Stimulated activated CD8-positive, alpha-beta memory T cell treated with anti-CD3 and anti-CD28 coated beads, Interleukin-4, amount 100 ng/mL, for 1 hour (primary cell): ENCODE measurements at regions not wholly inside any gene's neighbourhood (a gene's known extent, or its start where the extent isn't known, plus 50 kb on each side); places are given as distances from the start of the nearest gene placed in this dataset.

ENCODE experiments used
- DNase-seq, 2 donors: peaks; one replicate each; pipeline ENCODE4 v3.0.0-alpha.2; 2020; ENCODE audit warnings: low read depth in 2 of 2, low spot score in 1 of 2

GRCh38 chr22:27397954-27398342 lies 403.6 kb downstream of the MN1 start:
- DNase-seq = no peak

DNA sequence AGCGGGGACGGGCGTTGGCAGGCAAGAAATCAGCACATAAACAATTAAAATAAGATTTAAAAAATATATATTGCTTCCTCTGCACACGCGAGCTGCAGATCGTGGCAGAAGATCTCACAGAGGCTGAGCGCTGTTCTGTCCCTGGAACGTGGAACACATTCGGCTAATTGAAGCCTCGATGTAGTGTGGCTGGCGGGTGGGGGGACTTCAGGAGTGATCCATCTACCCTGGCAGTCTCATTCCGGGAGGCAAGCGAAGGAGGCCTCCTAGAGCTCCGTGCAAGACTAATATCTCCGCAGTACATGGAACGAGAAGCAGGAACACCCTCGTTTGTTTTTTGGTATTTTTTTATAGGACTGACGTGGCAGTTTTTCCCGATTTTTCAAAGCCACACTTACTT lies 402.4 kb downstream of the MN1 start:
- DNase-seq = no peak

GRCh38 chr22:27400811-27401210 lies 400.7 kb downstream of the MN1 start:
- DNase-seq = no peak

GRCh38 chr22:27401321-27401720 lies 400.2 kb downstream of the MN1 start:
- DNase-seq = no peak

DNA sequence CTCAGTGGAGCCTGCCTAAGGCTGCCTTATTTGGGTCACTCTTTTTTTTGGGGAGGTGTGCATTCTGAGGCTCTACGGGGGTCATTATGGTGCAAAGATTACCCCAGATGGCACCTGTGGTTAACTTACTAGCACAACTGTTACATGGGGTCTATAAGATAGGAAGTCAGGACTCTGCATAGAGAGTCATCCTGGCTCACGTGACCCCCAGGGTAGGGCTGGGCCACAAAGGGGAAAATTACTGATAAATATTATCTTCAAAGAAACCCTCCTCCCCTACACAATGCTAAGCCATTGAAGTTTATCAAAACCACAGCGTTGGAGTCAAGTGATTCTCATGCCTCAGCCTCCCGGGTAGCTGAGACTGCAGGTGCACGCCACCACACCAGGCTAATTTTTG lies 397.1 kb downstream of the MN1 start:
- DNase-seq = no peak

DNA sequence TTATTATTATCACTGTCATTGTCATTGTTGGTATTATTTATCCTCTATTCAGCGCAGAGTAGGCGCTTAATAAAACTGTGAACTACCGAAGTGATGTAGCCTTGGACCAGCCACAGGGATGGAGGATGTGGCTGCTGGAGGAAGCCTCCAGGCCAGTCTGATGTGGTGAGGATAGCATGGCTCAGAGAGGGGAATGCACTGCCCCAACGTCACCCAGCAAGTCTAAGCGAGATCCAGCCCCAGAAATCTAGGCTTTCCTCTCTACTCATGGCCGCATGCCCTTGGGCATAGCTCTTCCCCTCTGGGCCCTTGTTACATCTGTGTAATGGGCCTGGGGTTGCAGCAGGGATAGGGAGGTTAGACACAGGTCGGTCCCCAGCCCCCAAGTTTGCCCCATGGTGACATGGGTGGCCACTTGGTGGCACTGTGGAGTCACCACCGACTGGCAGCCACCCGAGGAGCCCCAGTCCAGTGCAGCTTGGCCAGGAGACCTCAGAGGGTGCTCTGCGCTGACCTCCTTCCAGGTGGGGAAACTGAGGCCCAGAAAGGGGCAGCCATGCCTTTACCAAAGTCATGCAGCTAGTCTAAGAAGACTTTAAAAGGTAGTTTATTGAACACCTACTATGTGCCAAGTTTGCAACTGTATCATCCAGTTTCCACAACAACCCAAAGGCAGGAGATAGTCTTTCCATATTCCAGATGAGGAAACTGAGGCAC lies 395.7 kb downstream of the MN1 start:
- DNase-seq = no peak

DNA sequence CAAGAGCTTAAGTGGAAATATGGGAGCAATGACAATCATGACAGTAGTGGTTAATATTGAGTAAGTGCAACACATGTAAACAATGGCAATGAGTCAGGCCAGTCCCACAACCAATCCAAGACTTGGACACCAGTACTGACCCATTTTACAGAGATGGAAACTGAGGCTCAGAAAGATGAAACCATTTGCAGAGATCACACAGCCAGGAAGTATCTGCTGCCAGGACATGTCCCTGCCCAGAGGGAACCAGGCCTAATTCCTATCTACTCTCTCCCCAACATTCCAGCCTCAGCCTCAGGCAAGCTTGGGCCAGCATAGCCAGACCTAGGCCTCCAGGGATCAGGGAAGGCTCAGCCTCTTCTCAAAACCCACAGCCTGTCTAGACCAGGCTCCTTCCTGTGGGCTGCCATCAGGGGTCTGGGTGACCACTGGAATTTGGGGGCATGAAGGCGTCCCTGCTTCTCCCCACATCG lies 395.1 kb downstream of the MN1 start:
- DNase-seq = no peak

- DNase-seq = no peak
Measured at GRCh38 chr22:27407369-27407985, 394.1 kb downstream of the MN1 start.

DNA sequence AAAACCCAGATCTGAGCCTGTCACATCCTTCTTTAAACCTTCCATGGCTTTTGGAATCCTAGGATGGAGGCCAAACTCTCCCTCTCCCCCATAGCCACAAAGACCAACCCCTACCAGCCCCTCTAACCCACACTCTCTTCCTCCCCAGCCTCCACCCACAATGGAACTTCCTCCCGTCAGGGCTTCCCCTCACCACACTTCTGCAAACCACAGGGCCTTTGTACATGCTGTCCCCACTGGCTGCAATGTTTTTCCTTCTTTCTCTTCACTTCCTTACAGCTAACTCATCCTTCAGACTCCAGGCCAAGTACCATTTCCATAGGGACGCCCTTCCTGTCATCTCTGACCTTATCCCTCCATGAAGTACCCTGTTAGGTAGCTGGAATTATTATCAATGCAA lies 393.5 kb downstream of the MN1 start:
- DNase-seq = no peak

- no peak for DNase-seq
Measured at GRCh38 chr22:27409299-27409698, 392.3 kb downstream of the MN1 start.

- no peak for DNase-seq
Measured at GRCh38 chr22:27412866-27413445, 388.6 kb downstream of the MN1 start.

- DNase-seq = no peak
Measured at GRCh38 chr22:27413702-27414101, 387.9 kb downstream of the MN1 start.

DNA sequence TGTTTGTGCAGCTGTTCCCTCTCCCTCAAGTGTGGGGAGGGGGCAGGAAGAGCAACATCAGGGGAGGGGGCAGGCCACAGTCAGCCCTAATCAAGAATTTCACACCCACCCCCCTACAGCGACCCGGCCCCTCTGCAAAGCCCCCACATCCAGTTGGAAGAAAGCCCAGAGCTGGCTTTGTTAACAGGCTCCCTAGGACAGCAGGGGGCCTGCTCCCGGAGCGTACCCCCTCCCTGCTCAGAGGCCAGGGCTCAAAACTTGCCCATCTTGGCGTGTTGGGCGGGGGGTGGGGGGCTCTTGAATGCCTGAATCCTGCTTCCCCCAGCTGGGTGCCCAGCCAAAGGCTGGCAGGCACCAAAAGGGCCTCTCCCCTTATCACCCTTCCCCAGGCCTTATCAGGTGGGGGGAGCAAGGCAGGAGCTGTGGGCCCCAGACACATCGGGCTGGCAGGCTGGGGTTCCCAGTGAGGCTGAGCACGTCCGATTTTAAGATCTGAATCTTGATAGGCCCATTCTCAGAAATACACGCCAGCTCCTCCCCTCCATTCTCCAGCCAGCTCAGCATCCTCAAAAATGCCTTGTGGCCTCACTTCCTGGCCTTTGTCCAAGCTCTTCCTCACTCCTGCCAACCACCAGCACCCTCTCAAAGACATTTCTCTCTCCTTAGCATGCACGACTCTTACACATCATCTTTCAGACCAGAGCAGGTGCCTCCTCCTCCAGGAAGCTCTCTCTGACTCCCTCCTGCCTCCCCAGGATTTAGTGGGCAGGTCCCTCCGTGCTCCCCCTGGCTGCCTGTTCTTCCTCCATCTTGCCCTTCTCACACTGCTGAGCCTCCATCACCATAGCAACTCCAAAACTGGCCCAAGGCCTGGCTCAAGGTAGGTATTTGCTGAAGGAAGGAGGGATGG lies 384.8 kb downstream of the MN1 start:
- DNase-seq = no peak

DNA sequence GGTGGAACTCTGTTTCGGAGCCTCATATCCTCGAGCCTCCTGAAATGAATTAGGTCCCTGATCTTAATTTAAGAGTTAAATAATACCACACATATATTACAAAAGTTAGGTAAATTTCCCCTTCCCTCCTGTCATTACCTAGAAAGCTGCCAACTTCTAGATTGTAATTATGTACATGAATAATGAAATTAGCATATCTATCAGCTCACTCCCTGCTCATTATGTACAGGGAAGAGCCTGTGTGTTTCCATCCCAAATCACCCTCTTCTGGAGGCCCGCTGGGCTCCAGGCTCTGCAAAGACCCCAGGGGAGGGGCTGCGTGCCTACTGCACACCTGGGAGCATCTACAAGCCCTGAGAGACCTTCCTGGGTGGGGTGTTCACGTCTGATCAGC lies 384.1 kb downstream of the MN1 start:
- DNase-seq = no peak

- DNase-seq = no peak
Measured at GRCh38 chr22:27418261-27418660, 383.3 kb downstream of the MN1 start.

DNA sequence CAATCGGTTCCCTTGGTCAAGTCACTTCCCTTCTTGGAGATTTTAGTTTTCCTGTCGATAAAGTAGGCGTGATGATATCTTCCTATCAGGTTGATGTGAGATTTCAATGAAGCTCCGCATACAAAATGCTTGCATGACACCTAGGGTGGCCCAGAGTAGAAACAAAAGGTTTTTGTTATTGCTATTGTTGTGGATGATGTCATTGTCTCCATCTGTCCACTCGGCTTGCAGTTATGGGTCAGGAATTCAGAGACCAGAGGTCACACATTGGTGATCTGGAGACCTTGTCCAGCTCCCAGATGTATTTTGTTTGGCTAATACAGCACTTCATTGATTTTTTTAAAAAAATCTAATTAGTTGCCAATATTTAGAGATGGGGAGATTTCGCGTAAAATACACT lies 382.1 kb downstream of the MN1 start:
- DNase-seq = no peak

- DNase-seq = no peak
Measured at GRCh38 chr22:27420195-27420816, 381.2 kb downstream of the MN1 start.

- DNase-seq = no peak
Measured at GRCh38 chr22:27420817-27421361, 380.7 kb downstream of the MN1 start.

- no peak for DNase-seq
Measured at GRCh38 chr22:27422442-27422841, 379.1 kb downstream of the MN1 start.

- DNase-seq = no peak
Measured at GRCh38 chr22:27424319-27424718, 377.2 kb downstream of the MN1 start.

DNA sequence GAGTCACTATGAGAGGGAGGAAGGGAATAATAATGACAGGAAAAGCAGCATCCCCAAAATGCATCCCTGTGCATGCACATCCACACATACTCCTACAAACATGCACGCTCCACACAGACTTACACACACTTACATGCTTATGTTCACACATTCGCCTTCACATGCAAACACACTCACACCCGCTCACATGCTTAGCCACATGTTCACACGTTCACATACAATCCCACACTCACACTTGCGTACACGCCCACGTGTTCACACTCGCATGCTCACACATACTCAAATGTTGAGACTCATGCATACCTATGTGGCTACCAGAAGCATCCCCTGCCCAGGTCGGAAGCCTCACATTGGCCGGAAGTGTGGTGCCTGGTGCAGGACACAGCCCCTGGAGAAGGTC lies 372.1 kb downstream of the MN1 start:
- no peak for DNase-seq
